WERI-Rb-1 (cell line): ENCODE measurements at regions not wholly inside any gene's neighbourhood (a gene's known extent, or its start where the extent isn't known, plus 50 kb on each side); places are given as distances from the start of the nearest gene placed in this dataset.

Experiments used
- DNase-seq: peaks from one replicate; pipeline ENCODE4 v3.0.0-alpha.2; 2020
- H3K27ac ChIP-seq: fragments of 250-450 bp; sonication (Bioruptor Pico); 2 replicates; pipeline ENCODE4 v1.5.1; 2020; ENCODE audit warnings: mild to moderate bottlenecking, moderate library complexity
- H3K27me3 ChIP-seq: fragments of 250-450 bp; sonication (Bioruptor Pico); 2 replicates; pipeline ENCODE4 v1.5.1; 2021; ENCODE audit warnings: mild to moderate bottlenecking, low read depth, moderate library complexity; ENCODE audit not compliant: insufficient read depth, severe bottlenecking
- H3K36me3 ChIP-seq: fragments of 250-450 bp; sonication (Bioruptor Pico); 2 replicates; pipeline ENCODE4 v1.5.1; 2020; ENCODE audit warnings: mild to moderate bottlenecking, moderate library complexity
- H3K4me3 ChIP-seq: 2 replicates; pipeline ENCODE4 v1.5.1; 2011; ENCODE audit warnings: low read depth, mild to moderate bottlenecking, control low read depth, low read length
- H3K9me3 ChIP-seq: fragments of 250-450 bp; sonication (Bioruptor Pico); 2 replicates; pipeline ENCODE4 v1.5.1; 2021; ENCODE audit warnings: mild to moderate bottlenecking, moderate library complexity; ENCODE audit not compliant: severe bottlenecking
- CTCF ChIP-seq: IDR thresholded peaks from 2 replicates; pipeline ENCODE4 v1.5.1; 2011; ENCODE audit warnings: low read depth, mild to moderate bottlenecking, control low read depth, inconsistent platforms, low read length

GRCh38 chr14:83470959-83471695 is 1937.5 kb upstream of the SEL1L start:
- H3K27me3 ChIP-seq, result no peaks in the 10 kb centered on the region
- no peak overlapping the region for H3K4me3 ChIP-seq
- no peaks in the 10 kb centered on the region for H3K9me3 ChIP-seq
- H3K36me3 ChIP-seq, result no peaks in the 10 kb centered on the region
- H3K27ac ChIP-seq, result no peak overlapping the region
- no peak for TF ChIP-seq CTCF
- DNase-seq, result no peak

GRCh38 chr14:83473416-83474235 is 1940.0 kb upstream of the SEL1L start:
- Histone ChIP-seq H3K36me3 (no peaks in the 10 kb centered on the region), H3K27me3 (no peaks in the 10 kb centered on the region), H3K27ac (no peak overlapping the region), H3K4me3 (no peak overlapping the region), H3K9me3 (no peaks in the 10 kb centered on the region)
- DNase-seq, result no peak
- no peak for TF ChIP-seq CTCF

GRCh38 chr14:83478741-83479140 is 1945.1 kb upstream of the SEL1L start:
- H3K36me3 ChIP-seq, result no peaks in the 10 kb centered on the region
- H3K9me3 ChIP-seq, result no peaks in the 10 kb centered on the region
- no peak overlapping the region for H3K27ac ChIP-seq
- no peak for DNase-seq
- no peak for TF ChIP-seq CTCF
- H3K27me3 ChIP-seq, result no peaks in the 10 kb centered on the region
- no peak overlapping the region for H3K4me3 ChIP-seq

GRCh38 chr14:83483063-83483462 is 1949.4 kb upstream of the SEL1L start:
- TF ChIP-seq CTCF, result no peak
- Histone ChIP-seq H3K9me3 (no peaks in the 10 kb centered on the region), H3K27ac (no peak overlapping the region), H3K4me3 (no peak overlapping the region), H3K36me3 (no peaks in the 10 kb centered on the region), H3K27me3 (no peaks in the 10 kb centered on the region)
- DNase-seq, result no peak

GRCh38 chr14:83485591-83485990 is 1951.9 kb upstream of the SEL1L start:
- no peak for DNase-seq
- Histone ChIP-seq H3K36me3 (no peaks in the 10 kb centered on the region), H3K27me3 (no peaks in the 10 kb centered on the region), H3K9me3 (no peaks in the 10 kb centered on the region), H3K4me3 (no peak overlapping the region), H3K27ac (no peak overlapping the region)
- TF ChIP-seq CTCF, result no peak
